ENCODE measurements at regions not wholly inside any gene's neighbourhood (a gene's known extent, or its start where the extent isn't known, plus 50 kb on each side); places are given as distances from the start of the nearest gene placed in this dataset.

DNA sequence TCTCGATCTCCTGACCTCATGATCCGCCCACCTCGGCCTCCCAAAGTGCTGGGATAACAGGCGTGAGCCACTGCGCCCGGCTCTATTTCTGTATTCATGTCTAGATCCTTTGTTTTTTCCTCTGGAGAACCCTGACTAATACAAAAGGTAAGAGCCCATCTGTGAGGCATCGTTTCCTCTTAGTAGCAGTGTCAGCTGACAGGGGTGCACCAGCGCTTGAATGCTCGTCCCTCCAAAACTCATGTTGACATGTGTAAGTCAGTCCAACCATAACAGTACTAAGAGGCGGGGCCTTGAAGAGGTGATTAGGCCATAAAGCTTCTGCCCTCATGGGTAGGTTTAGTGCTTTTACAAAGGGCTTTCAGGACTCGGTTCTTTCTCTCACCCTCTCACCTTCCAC lies 470.1 kb upstream of the B3GAT1 start:
- no peaks in the 10 kb centered on the region for H3K36me3 Mint-ChIP-seq
- H3K4me1 Mint-ChIP-seq, result peaks cover 0 to 2% (median 0%) of the 10 kb centered on the region in 3 donors
- peaks cover 18% of the 10 kb centered on the region for H3K27me3 Mint-ChIP-seq
- no peak overlapping the region for H3K27ac Mint-ChIP-seq
- no peak overlapping the region for H3K4me3 Mint-ChIP-seq
- H3K9me3 Mint-ChIP-seq, result peaks cover 0 to 2% (median 0%) of the 10 kb centered on the region in 3 donors

DNA sequence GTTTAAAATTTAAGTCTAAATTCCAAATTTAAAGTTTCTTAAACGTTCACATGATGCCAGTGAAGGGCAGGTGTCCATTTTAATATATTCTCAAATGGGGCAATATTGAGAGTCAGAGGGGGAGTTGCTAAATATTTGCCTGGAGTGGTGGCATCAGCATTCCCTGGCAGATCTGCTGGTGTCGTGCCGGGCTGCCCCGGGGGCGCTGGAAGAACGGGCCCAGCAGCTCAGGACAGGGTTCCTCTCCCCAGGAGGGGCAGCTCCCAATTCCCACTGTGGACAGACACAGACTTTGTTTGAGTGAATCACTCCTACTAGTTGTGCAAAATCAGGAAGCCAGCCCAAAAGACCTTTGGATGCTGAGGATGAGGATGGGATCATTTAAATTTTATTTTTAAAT lies 468.7 kb upstream of the B3GAT1 start:
- peaks cover 0 to 1% (median 0%) of the 10 kb centered on the region in 3 donors for H3K9me3 Mint-ChIP-seq
- H3K4me1 Mint-ChIP-seq, result peaks cover 0 to 2% (median 0%) of the 10 kb centered on the region in 3 donors
- H3K36me3 Mint-ChIP-seq, result no peaks in the 10 kb centered on the region
- H3K27ac Mint-ChIP-seq, result no peak overlapping the region
- no peak overlapping the region for H3K4me3 Mint-ChIP-seq
- H3K27me3 Mint-ChIP-seq, result peaks cover 15% of the 10 kb centered on the region

DNA sequence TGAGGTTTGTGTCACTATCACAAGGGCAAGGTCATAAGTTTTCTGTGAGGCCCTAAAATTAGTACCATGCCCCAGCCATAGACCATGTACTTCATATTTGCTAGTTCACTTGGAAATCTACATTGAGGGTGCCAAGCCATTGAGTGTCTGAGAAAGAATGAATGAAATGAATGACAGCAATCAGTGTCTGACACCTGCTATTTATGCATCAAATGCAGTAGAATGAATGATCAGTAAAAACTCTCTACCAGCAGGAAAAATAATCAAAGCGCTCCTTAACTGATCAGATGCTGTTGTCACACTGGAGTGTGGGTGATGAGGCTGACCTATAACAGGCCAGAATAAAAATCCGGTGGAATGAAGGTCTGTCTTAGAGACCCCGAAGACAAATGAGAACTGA lies 467.9 kb upstream of the B3GAT1 start:
- peaks cover 0 to 1% (median 0%) of the 10 kb centered on the region in 3 donors for H3K4me1 Mint-ChIP-seq
- peaks cover 10% of the 10 kb centered on the region for H3K27me3 Mint-ChIP-seq
- H3K27ac Mint-ChIP-seq, result no peak overlapping the region
- H3K36me3 Mint-ChIP-seq, result no peaks in the 10 kb centered on the region
- H3K4me3 Mint-ChIP-seq, result no peak overlapping the region
- no peaks in the 10 kb centered on the region for H3K9me3 Mint-ChIP-seq

DNA sequence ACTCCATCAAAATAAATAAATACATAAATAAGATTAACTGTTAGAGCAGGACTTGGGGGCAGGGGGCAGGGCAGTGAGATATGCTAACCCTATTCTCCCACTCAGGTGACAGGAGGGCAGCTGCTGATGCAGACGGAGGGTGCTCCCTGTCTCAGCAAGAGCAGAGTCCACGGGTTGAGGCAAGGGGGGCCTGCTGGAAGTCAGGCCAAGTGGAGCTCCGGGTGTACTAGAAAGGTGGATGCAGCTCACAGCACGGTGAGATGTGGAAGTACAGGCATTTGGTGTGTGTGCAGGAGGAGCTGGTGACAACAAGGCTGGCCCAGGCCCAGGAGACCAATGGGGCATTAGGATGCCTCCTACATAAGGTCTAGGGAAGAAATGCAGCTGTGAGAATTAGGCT lies 467.3 kb upstream of the B3GAT1 start:
- no peak overlapping the region for H3K4me3 Mint-ChIP-seq
- H3K4me1 Mint-ChIP-seq, result peaks cover 0 to 1% (median 0%) of the 10 kb centered on the region in 3 donors
- peaks cover 10% of the 10 kb centered on the region for H3K27me3 Mint-ChIP-seq
- no peaks in the 10 kb centered on the region for H3K9me3 Mint-ChIP-seq
- H3K36me3 Mint-ChIP-seq, result no peaks in the 10 kb centered on the region
- no peak overlapping the region for H3K27ac Mint-ChIP-seq

DNA sequence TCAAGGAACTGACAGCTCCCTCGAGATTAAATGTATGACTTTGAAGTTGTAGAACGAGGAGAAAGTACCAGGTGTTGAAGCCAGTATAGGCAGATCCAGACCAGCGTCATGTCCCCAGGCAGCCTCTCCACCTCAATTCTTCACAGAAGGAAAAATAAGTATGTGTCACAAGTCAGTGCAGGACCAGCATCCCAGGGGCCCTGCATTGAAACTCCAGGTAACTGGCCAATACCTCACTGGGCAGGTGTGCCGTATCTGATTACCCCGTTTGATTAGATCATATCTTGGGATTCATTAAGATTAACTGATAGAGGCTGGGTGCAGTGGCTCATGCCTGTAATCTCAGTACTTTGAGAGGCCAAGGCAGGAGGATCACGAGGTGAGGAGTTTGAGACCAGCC lies 466.7 kb upstream of the B3GAT1 start:
- Mint-ChIP-seq H3K9me3 (no peaks in the 10 kb centered on the region), H3K4me1 (peaks cover 0 to 1% (median 0%) of the 10 kb centered on the region in 3 donors), H3K36me3 (no peaks in the 10 kb centered on the region), H3K27me3 (peaks cover 10% of the 10 kb centered on the region), H3K4me3 (no peak overlapping the region), H3K27ac (no peak overlapping the region)

DNA sequence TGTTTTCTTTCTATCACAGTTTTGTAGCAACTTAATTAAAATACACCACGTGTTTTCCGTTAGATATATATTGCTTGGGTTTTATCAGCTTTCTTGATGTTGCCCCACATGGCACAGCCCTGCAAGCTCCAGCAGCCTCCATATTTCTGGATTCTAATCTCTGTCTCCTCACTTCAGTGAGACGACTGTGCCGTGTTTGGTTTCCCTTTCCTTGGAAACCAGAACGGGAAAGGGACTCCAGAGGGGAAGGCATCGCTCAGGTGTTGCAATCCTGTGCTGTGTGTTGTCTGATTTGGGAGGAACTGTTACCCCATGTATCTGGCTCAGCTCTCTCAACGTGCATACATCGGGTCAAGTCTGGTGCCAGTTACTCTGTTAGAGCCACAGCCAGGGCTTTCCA lies 464.2 kb upstream of the B3GAT1 start:
- Mint-ChIP-seq H3K36me3 (no peaks in the 10 kb centered on the region), H3K9me3 (no peaks in the 10 kb centered on the region), H3K4me1 (peaks cover 0 to 1% (median 0%) of the 10 kb centered on the region in 3 donors), H3K27ac (no peak overlapping the region), H3K4me3 (no peak overlapping the region), H3K27me3 (peaks cover 2% of the 10 kb centered on the region)

DNA sequence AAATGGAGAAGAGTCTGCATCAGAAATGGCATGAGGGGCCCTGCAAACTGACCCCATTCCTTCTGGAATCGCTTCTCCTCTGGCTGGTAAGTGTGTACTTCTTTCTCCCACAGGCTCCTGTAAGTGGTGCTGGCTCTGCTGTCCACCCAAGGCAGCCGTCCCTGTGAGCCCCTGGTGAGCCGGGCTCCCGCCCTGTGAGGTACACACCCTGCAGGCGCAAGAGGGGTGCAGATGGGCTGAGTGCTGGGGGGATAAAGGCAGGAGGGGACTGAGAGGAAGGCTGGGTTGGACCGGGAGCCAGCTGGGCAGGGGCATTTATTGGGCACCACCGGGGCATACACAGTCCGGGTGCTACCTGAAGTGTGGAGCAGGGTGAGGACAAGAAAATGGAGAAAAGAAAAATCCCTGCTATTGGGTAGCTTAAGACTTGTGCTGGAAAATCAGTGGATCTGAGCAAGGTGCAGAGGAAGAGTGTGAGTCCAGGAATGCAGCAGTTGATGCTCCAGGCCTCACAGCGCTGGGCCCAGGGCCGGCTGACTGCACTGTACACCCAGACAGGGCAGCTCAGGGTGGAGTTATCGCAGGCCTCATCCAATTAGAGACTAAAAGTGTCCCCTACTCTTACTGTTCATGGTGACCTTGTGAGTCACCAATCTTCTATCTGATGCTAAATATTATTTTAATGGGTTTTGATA lies 455.1 kb upstream of the B3GAT1 start:
- Mint-ChIP-seq H3K4me1 (peaks cover 0 to 4% (median 1%) of the 10 kb centered on the region in 3 donors), H3K4me3 (no peak overlapping the region), H3K27ac (no peak overlapping the region), H3K36me3 (no peaks in the 10 kb centered on the region), H3K27me3 (peaks cover 11% of the 10 kb centered on the region), H3K9me3 (no peaks in the 10 kb centered on the region)

DNA sequence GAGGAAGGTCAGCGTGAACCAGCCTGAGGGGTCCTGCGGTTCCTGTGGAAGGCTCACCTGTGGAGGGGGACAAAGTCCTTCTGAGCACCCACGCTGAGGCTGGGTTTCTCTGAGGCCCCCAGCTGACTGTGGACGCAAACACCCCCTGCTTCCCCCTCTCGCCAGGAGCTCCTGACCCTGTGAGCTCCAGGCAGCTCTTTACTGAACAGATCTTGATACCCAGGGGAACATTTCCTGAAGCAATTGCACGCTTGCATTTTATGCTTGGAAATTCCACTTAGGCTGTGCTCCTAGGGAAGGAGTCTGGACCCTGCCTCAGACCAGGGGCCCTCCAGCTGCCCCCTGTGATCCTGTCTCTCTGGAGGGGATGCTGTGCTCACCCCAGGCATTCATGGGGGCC lies 454.2 kb upstream of the B3GAT1 start:
- Mint-ChIP-seq H3K36me3 (no peaks in the 10 kb centered on the region), H3K4me3 (no peak overlapping the region), H3K27ac (no peak overlapping the region), H3K27me3 (peaks cover 11% of the 10 kb centered on the region), H3K4me1 (peaks cover 0 to 4% (median 1%) of the 10 kb centered on the region in 3 donors), H3K9me3 (peaks cover 0 to 1% (median 0%) of the 10 kb centered on the region in 3 donors)

DNA sequence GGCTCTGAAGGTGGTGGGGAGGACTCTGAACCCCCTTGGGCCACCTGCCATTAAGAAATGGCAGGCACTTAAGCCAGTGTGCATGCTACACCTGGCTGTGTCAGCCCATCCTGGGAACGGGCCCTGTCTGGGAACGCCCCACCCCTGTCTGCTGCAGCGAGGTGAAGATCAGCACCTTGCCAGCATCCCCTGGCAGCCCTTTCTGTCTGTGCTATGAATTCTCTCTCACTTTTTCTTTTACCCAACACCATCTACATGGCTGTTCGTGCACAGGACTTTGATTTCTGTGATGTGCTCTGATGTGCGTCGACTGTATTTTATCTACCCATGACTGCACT lies 452.9 kb upstream of the B3GAT1 start:
- Mint-ChIP-seq H3K27me3 (peaks cover 11% of the 10 kb centered on the region), H3K4me3 (no peak overlapping the region), H3K9me3 (peaks cover 0 to 1% (median 0%) of the 10 kb centered on the region in 3 donors), H3K4me1 (peaks cover 0 to 4% (median 1%) of the 10 kb centered on the region in 3 donors), H3K36me3 (no peaks in the 10 kb centered on the region), H3K27ac (peak overlapping the region in 1 of 3 donors; percentile 32)

DNA sequence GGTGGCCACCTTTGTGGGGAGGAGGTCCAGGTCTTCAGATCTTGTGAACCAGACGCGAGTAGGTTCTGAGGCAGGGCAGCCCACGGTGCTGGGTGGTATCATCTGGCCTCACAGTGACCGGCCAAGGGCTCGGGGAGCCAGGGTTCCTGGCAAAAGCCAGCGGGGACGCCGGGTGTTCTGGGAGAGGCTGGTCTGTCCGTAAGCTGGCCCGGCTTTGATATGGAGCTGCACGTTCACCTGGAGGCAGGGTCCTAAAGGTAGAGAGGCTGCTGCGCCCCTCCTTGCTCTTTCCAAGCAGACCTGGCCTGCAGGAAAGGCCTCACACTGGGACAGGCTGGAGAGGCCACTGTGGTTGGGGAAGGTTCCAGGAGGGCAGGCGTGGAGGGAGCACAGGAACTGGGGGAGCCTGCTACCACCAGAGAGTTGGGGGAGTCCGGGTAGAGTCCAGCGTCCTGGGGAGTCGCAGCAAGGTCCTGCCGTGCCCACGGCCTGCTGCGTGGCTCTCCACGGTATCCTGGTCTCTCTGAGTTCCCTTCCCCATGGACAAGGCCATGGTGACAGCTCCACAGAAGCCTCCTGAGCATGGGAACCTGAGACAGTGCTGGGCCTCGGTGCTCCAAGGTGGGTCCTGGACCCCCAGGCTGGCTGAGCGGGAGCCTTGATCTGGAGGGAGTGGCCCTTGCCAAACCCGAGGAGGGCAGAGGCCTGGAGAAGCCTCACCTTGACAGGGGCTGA lies 452.4 kb upstream of the B3GAT1 start:
- Mint-ChIP-seq H3K9me3 (peaks cover 0 to 1% (median 0%) of the 10 kb centered on the region in 3 donors), H3K4me3 (no peak overlapping the region)

DNA sequence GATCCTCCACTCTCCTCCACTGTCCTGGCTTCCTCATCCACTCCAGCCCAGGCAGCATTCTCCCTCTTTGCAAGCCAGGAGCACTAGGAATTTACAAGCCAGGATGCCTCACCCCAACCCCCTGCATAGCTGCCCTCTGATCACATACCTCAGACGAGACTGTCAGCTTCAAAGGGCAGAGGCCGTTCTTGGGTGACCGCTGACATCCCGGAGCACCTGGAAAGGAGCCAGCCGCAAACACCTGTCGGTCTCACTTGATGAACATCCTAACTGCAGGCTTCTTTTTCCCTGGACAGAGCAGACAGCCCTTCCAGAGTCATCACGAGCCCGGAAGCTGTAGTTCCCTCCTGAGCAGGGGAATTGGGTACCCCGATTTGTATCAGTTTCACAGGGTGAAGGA lies 451.3 kb upstream of the B3GAT1 start:
- Mint-ChIP-seq H3K9me3 (peaks cover 0 to 1% (median 0%) of the 10 kb centered on the region in 3 donors), H3K4me1 (peaks cover 0 to 3% (median 1%) of the 10 kb centered on the region in 3 donors), H3K4me3 (no peak overlapping the region), H3K27ac (no peak overlapping the region), H3K27me3 (peaks cover 8% of the 10 kb centered on the region), H3K36me3 (no peaks in the 10 kb centered on the region)

More for the DNA sequence above, 452.4 kb upstream of the B3GAT1 start:
- H3K4me1 Mint-ChIP-seq, result peaks cover 0 to 4% (median 1%) of the 10 kb centered on the region in 3 donors
- no peak overlapping the region for H3K27ac Mint-ChIP-seq
- no peaks in the 10 kb centered on the region for H3K36me3 Mint-ChIP-seq
- H3K27me3 Mint-ChIP-seq, result peaks cover 11% of the 10 kb centered on the region

DNA sequence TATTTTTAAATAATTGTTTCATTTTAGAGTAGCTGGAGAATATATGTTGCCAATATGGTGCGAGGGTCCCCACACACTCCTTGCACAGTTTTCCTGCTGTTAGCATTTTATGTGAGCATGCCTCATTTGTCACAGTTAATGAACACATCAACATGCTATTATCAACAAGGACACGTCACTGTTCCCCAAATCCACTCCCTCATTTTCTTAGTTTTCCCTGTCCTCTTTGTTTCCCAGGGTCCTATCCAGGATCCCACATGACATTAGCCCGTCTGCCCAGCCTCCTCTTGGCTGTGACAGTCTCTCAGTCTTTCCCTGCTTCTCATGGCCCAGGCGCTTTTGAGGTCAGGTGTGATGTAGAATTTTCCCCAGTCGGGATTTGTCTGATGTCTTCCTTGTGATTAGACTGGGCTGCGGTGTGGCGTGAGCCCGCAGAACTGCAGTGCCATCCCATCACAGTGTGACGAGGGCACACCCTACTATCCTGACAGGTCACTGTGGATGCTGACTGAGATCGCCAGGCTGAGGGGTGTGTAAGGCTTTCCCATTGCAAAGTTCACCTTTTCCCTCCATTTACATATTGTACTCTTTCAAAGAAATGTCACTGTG lies 450.6 kb upstream of the B3GAT1 start:
- peaks cover 0 to 1% (median 0%) of the 10 kb centered on the region in 3 donors for H3K9me3 Mint-ChIP-seq
- peaks cover 6% of the 10 kb centered on the region for H3K27me3 Mint-ChIP-seq
- no peak overlapping the region for H3K27ac Mint-ChIP-seq
- no peak overlapping the region for H3K4me3 Mint-ChIP-seq
- no peaks in the 10 kb centered on the region for H3K4me1 Mint-ChIP-seq
- no peaks in the 10 kb centered on the region for H3K36me3 Mint-ChIP-seq

DNA sequence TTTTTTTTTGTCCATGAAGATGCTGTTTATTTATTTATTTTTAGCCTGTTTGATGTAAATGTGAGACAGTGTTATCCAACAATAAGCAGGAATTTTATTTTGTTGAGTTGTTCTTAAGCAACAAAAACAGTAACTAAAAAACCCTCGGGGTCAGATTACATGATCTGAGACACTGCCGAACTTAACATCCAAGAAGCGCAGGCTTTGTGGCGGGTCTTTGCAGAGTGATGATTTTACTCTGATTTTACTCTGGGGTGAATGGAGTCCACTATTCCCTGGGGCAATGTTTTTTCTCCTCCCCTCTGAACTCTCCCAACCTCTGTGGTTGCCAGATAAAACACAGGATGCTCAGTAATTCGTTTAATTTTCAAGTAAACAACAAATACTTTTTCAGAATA lies 450.1 kb upstream of the B3GAT1 start:
- Mint-ChIP-seq H3K4me1 (no peaks in the 10 kb centered on the region), H3K27me3 (peaks cover 5% of the 10 kb centered on the region), H3K4me3 (no peak overlapping the region), H3K9me3 (peaks cover 0 to 1% (median 0%) of the 10 kb centered on the region in 3 donors), H3K36me3 (no peaks in the 10 kb centered on the region), H3K27ac (no peak overlapping the region)

DNA sequence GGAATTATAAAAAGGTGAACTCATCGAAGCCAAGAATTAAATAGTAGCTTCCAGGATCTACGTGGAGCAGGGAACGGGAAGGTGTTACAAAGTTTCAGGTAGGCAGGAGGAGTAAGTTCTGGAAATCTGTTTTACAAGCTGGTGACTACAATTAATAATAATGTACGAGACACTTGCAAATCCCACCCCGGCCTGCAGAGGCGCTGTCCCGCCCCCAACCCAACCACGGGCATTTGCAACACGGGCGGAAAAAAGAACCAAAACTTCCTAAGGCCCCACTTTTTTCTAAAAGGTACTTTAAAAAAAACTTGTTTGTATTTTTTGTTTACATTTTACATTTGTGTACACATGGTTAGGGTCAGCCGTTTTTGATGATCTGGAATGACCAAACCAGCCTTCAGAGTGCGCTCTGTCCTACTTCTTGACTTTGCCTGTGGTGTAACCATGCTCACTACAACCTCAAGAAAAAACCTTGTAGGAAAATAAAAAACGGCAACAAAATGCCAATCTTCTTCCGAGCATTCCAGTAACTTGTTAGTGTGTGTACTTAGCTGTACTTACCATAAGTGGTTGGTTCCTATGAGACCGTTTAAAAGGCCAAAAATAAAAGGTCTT lies 449.6 kb upstream of the B3GAT1 start:
- Mint-ChIP-seq H3K36me3 (no peaks in the 10 kb centered on the region), H3K9me3 (peaks cover 0 to 1% (median 0%) of the 10 kb centered on the region in 3 donors), H3K4me1 (no peaks in the 10 kb centered on the region), H3K27ac (no peak overlapping the region), H3K27me3 (peaks cover 5% of the 10 kb centered on the region), H3K4me3 (no peak overlapping the region)

Data from IgD-negative memory B cell (primary cell).